ENCODE measurements at regions not wholly inside any gene's neighbourhood (a gene's known extent, or its start where the extent isn't known, plus 50 kb on each side); places are given as distances from the start of the nearest gene placed in this dataset.

GRCh38 chr2:16870491-16871076 is 204.9 kb upstream of the CYRIA start:
- TF ChIP-seq CTCF (IDR thresholded peaks at IDR 0.05) = no peak
- no peak for TF ChIP-seq EZH2phosphoT487 (IDR thresholded peaks at IDR 0.05)
- TF ChIP-seq EZH2 (IDR thresholded peaks at IDR 0.05) = no peak

Data from neural progenitor cell (in vitro differentiated cells).